PC-3 (cell line): ENCODE measurements at regions not wholly inside any gene's neighbourhood (a gene's known extent, or its start where the extent isn't known, plus 50 kb on each side); places are given as distances from the start of the nearest gene placed in this dataset.

Source experiments
- ATAC-seq: fragments of 200-7000 bp; cut with Tn5 transposase; 2 replicates; pipeline ENCODE4 v1.9.1; 2020; ENCODE audit warnings: mild to moderate bottlenecking, moderate library complexity
- BruUV-seq: library from RNA; stranded (reverse); fragments of 400-500 nt; replicated peaks from 2 replicates; lab custom pipeline; 2021; lab: Mats Ljungman, UMichigan
- CTCF ChIA-PET: fragments of 300-600 bp; sonication (Branson Sonifier 250); formaldehyde crosslinking; loops from one replicate; lab custom pipeline; 2022; ENCODE audit warnings: antibody characterized with exemption; lab: Charles Lee
- POLR2A ChIA-PET: fragments of 300-600 bp; sonication (Branson Sonifier 250); formaldehyde crosslinking; loops from one replicate; lab custom pipeline; 2022; ENCODE audit warnings: antibody characterized with exemption; ENCODE audit not compliant: unreplicated experiment; lab: Charles Lee
- DNase-seq: peaks from one replicate; pipeline ENCODE4 v3.0.0-alpha.2; 2015
- H2AFZ ChIP-seq: fragments of 300-600 bp; sonication (generic); 2 replicates; pipeline ENCODE4 v1.6.0; 2016; ENCODE audit warnings: antibody characterized with exemption, low read length
- H3F3A ChIP-seq: fragments of 300-600 bp; sonication (generic); one replicate; pipeline ENCODE4 v1.6.0; 2017; ENCODE audit warnings: antibody characterized with exemption, low read length, control low read depth, mild to moderate bottlenecking; ENCODE audit not compliant: unreplicated experiment
- H3K27ac ChIP-seq: fragments of 300-600 bp; sonication (generic); 2 replicates; pipeline ENCODE4 v1.5.1; 2016; ENCODE audit warnings: mild to moderate bottlenecking, low read length
- H3K27me3 ChIP-seq: fragments of 300-600 bp; sonication (generic); 2 replicates; pipeline ENCODE4 v1.6.1; 2016; ENCODE audit warnings: low read length, mixed read lengths
- H3K36me3 ChIP-seq: fragments of 300-600 bp; sonication (generic); 2 replicates; pipeline ENCODE4 v1.6.1; 2016; ENCODE audit warnings: low read depth, mixed run types, low read length, mixed read lengths
- H3K4me1 ChIP-seq: fragments of 300-600 bp; sonication (generic); 2 replicates; pipeline ENCODE4 v1.5.1; 2016; ENCODE audit warnings: low read length; ENCODE audit not compliant: insufficient read depth
- H3K4me2 ChIP-seq: fragments of 300-600 bp; sonication (generic); 2 replicates; pipeline ENCODE4 v1.6.0; 2016; ENCODE audit warnings: low read length
- H3K4me3 ChIP-seq: fragments of 300-600 bp; sonication (generic); 2 replicates; pipeline ENCODE4 v1.5.1; 2016; ENCODE audit warnings: mild to moderate bottlenecking, low read length, mixed read lengths
- H3K79me2 ChIP-seq: fragments of 300-600 bp; sonication (generic); 2 replicates; pipeline ENCODE4 v1.6.1; 2017; ENCODE audit warnings: low read length, mixed read lengths
- H3K9ac ChIP-seq: fragments of 300-600 bp; sonication (generic); 2 replicates; pipeline ENCODE4 v1.6.0; 2016; ENCODE audit warnings: mild to moderate bottlenecking, low read length
- H3K9me2 ChIP-seq: fragments of 300-600 bp; sonication (generic); replicated peaks from 2 replicates; pipeline ENCODE4 v1.6.1; 2016; ENCODE audit warnings: mixed run types, low read length, mixed read lengths
- H3K9me3 ChIP-seq: fragments of 300-600 bp; sonication (generic); 2 replicates; pipeline ENCODE4 v1.6.1; 2016; ENCODE audit warnings: low read length, mixed read lengths
- H4K20me1 ChIP-seq: fragments of 300-600 bp; sonication (generic); 2 replicates; pipeline ENCODE4 v1.6.1; 2016; ENCODE audit warnings: low read length, mixed read lengths
- EZH2 ChIP-seq: fragments of 300-600 bp; sonication (generic); IDR thresholded peaks from one replicate; pipeline ENCODE4 v1.6.1; 2017; ENCODE audit warnings: antibody characterized with exemption, mild to moderate bottlenecking, low read length; ENCODE audit not compliant: unreplicated experiment
- EZH2phosphoT487 ChIP-seq: fragments of 300-600 bp; sonication (generic); IDR thresholded peaks from 2 replicates; pipeline ENCODE4 v1.6.1; 2018; ENCODE audit warnings: mild to moderate bottlenecking, antibody characterized with exemption, low read length, borderline replicate concordance
- intact Hi-C: fragments of 100-400 bp; cut with micrococcal nuclease; formaldehyde crosslinking; loops from 2 replicates; pipeline ENCODE4 v1.9.0; 2023
- TF ChIP-seq, protein P1 (sequence below): fragments of 300-600 bp; sonication (generic); conservative IDR thresholded peaks from 2 replicates; pipeline ENCODE4 v1.5.1; 2017; ENCODE audit warnings: antibody characterized with exemption, low read depth, mild to moderate bottlenecking, low read length

DNA sequence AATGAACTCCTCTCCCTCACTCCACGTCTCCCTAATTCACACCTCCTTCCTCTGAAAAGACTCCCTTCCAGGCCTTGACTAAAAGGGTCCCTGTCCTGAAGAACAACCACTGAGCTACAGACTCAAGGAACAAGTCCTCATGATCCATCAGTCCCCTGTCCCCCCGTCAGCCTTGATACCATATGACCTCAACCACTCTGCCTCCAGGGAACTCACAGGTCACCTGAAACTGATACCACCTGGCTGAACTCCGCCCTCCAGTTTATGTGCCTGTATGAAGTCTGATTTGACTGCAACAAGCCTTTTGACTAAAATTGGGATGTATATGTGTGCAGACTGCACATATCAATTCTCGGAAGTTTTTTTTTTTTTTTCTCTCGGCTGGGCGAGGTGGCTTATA lies 88.7 kb downstream of the UGCG start:
- no peak overlapping the region for H3K4me2 ChIP-seq
- no peaks in the 10 kb centered on the region for H3K79me2 ChIP-seq
- intact Hi-C loops, result no loop called here
- no peaks in the 10 kb centered on the region for H3K9me3 ChIP-seq
- H3K9ac ChIP-seq, result no peak overlapping the region
- H3K36me3 ChIP-seq, result no peaks in the 10 kb centered on the region
- H3K27ac ChIP-seq, result no peak overlapping the region
- H3K27me3 ChIP-seq, result no peaks in the 10 kb centered on the region
- H3K4me3 ChIP-seq, result no peak overlapping the region
- no peaks in the 10 kb centered on the region for H3K9me2 ChIP-seq
- no peak for ATAC-seq
- H2AFZ ChIP-seq, result no peak overlapping the region
- CTCF ChIA-PET, result interaction anchor here (0.6 kb wide), 1 partner anchor 89 kb away, joined by 4 read pairs; no protein-coding TSS in a partner anchor
- POLR2A ChIA-PET, result no interaction called here
- H3F3A ChIP-seq, result no peaks in the 10 kb centered on the region
- TF ChIP-seq, protein P1, sequence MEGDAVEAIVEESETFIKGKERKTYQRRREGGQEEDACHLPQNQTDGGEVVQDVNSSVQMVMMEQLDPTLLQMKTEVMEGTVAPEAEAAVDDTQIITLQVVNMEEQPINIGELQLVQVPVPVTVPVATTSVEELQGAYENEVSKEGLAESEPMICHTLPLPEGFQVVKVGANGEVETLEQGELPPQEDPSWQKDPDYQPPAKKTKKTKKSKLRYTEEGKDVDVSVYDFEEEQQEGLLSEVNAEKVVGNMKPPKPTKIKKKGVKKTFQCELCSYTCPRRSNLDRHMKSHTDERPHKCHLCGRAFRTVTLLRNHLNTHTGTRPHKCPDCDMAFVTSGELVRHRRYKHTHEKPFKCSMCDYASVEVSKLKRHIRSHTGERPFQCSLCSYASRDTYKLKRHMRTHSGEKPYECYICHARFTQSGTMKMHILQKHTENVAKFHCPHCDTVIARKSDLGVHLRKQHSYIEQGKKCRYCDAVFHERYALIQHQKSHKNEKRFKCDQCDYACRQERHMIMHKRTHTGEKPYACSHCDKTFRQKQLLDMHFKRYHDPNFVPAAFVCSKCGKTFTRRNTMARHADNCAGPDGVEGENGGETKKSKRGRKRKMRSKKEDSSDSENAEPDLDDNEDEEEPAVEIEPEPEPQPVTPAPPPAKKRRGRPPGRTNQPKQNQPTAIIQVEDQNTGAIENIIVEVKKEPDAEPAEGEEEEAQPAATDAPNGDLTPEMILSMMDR, result no peak
- no peak for TF ChIP-seq EZH2
- TF ChIP-seq EZH2phosphoT487, result no peak
- no peaks in the 10 kb centered on the region for H4K20me1 ChIP-seq
- no TSS peak for BruUV-seq
- no peak for DNase-seq
- H3K4me1 ChIP-seq, result no peaks in the 10 kb centered on the region

DNA sequence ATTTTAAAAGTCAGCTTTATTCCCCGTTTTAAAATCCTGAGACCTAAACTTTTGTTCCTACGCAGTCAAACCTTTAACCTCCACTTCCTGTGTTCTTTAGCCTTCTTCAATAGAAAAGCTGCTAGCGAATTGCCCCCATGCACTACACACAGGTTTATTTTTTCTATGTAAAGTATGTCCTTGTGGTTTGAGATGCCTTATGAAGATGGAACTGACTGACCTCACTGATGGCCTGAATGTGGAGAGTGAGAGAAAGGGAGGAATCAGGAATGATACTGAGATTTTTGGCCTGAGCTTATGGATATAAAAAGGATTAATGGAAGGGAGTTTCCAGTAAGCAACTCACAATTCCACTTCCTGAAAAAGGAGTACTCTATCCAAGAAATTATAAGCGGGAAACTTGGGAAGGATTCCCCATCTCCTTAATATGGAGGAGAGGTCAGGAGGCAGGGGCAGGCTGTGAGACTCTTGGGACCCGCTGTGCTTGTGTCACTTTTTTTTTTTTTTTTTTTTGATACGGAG lies 89.5 kb downstream of the UGCG start:
- no peaks in the 10 kb centered on the region for H3K36me3 ChIP-seq
- POLR2A ChIA-PET, result no interaction called here
- no peaks in the 10 kb centered on the region for H3K9me3 ChIP-seq
- H3K79me2 ChIP-seq, result no peaks in the 10 kb centered on the region
- H3K27me3 ChIP-seq, result no peaks in the 10 kb centered on the region
- no peaks in the 10 kb centered on the region for H3K9me2 ChIP-seq
- H3K4me2 ChIP-seq, result no peak overlapping the region
- intact Hi-C loops, result no loop called here
- CTCF ChIA-PET, result interaction anchor here (0.6 kb wide), 1 partner anchor 364 kb away, joined by 6 read pairs; no protein-coding TSS in a partner anchor
- no peak overlapping the region for H3K9ac ChIP-seq
- H4K20me1 ChIP-seq, result no peaks in the 10 kb centered on the region
- no peak overlapping the region for H3K27ac ChIP-seq
- no TSS peak for BruUV-seq
- no peak for ATAC-seq
- TF ChIP-seq EZH2, result no peak
- TF ChIP-seq EZH2phosphoT487, result no peak
- TF ChIP-seq, protein P1, result no peak
- H2AFZ ChIP-seq, result no peak overlapping the region
- no peak overlapping the region for H3K4me3 ChIP-seq
- H3F3A ChIP-seq, result no peaks in the 10 kb centered on the region
- no peak for DNase-seq
- H3K4me1 ChIP-seq, result no peaks in the 10 kb centered on the region
